ENCODE measurements at regions not wholly inside any gene's neighbourhood (a gene's known extent, or its start where the extent isn't known, plus 50 kb on each side); places are given as distances from the start of the nearest gene placed in this dataset.

DNA sequence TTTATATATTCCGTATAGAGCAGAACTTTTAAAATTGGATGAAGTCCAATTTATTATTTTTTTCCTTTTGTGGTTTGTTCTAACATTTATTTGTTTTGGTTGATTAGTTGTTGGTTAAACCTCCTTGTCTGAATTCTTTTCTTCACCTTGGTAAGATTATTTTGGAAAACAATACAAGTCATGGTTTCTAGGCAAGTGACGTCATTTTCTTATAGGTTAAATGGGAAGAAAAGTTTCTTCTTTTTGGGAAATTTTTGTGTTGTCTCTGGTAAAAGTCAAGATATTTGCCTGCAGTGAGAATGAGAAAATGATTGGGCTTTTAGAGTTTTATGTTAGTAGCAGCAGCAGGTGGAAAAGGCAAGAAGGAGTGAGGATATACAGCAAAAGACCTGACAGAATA lies 197.9 kb downstream of the OTOR start:
- DNase-seq (ENCODE audit: low spot score): no peak

DNA sequence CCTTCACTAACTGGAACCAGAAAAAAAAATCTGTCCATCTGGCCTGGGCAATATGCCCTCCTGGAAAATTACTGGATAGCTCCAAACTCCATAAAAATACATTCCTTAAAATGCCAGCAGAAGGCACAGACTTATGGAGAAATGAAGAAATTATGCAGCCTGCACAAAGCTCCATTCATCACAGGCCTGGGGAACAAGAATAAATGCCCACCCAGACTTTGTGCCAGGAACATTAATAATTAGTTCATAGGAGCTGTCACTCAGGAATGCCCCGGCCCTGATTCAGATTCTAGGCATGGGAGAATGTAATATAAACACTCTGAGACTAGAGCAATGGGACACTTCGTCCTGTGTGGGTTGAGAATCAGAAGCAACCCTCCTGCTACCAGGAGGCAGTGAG lies 199.3 kb downstream of the OTOR start:
- no peak for DNase-seq (ENCODE audit: low spot score)

DNA sequence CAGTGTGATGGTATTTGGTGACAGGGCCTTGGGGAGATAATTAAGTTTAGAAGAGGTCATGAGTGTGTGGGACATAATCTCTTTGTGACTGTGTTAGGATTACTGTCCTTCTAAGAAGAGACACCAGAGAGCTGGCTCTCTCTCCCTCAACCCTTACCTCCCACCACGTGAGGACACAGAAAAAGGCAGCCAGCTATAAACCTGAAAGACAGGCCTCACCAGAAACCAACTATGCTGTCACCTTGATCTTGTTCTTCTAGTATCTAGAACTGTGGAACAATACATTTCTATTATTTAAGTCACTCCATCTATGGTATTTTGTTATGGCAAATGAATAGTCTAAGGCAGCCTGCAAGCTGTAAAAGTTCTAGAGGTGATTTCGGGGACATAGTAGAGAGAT lies 203.7 kb downstream of the OTOR start:
- no peak for DNase-seq (ENCODE audit: low spot score)

DNA sequence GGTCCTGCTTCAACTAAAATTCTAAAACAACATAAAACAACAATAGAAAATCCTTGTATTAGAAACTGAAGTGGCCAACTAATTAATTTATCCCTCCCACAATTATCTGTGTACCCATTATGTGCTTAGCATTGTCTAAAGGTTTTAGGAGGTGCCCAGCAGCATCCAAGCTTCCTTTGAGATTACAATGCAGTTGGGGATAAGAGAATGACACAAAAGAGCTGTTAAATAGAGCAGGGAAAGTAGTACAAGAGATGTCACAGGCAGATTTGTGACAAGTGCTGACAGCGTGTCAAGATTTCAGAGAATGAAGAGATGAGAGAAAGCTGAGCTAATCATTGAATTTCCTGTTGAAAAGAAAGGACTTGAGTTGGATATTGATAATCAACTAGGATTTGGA lies 204.8 kb downstream of the OTOR start:
- DNase-seq (ENCODE audit: low spot score): no peak

DNA sequence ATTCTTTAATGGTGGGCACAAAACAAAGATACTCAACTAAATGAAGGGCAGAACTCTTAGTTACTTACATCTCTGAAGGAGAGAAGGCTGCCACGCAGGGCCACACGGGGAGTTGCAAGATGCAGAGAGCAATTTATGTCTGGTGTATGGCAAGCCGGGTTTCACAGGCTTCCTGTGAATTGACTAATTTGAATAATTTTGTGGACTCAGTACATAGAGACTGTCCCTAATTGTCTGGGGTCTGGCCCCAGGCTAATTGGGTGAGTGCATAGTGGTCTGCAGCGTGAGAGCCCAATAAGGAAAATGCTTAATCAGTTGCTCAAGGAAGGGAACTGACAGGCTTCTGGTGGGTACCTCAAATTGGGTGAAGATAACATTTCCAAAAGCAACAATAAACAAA lies 205.7 kb downstream of the OTOR start:
- no peak for DNase-seq (ENCODE audit: low spot score)

DNA sequence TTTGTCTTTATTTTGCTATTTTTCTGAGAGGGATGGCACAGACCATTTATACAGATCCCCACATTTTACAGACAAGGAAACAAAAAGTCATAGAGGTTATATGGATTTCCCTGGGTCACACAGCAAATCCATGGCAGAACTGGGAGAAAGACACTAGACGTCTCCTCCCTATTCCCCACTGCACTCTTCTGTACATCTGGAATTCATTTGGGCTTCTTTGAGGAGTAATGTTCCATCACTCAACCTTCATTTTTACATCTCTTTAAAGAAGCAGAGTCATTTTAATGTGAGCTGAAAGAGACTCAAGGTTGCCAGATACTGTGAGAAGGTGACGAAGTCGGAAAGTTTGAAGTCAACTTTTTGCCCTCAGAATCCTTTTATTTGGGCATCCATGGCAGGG lies 207.3 kb downstream of the OTOR start:
- DNase-seq (ENCODE audit: low spot score): no peak

DNA sequence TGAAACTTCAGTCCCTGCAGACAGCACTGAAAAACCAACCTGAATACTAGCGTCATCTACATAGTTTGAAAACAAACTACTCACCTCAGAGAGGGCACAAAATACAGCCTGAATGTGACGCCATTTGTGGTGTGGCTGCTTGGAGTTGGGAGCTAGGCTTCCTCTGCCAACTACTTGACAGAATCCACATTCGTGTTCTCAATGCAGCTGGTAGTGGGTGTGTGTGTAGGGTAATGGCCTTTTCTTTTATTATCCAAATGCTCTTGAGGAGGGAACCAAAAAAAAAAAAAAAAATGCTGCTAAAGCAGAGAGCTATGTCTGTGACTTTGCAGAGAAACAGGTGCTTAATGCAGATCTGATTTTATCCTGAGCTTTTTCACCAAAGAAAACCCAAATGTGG lies 207.8 kb downstream of the OTOR start:
- DNase-seq (ENCODE audit: low spot score): no peak

DNA sequence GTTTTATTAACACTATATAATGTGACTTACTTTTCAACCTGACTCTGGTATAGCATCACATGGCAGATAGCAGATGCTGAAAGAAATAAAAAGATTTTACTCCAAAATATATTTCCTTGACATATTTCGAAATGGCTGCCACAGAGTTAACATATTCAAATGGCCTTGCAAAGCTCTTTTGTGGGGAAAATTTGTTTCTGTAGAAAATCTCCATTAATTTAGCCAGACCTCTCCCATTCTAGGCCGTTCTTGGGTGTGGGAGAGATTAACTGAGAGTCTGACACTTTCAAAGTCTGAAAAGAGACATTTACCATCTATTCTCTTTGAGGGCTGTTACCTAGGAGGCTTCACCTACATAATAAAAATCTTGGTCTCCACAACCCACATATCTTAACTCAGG lies 217.2 kb downstream of the OTOR start:
- no peak for DNase-seq (ENCODE audit: low spot score)

DNA sequence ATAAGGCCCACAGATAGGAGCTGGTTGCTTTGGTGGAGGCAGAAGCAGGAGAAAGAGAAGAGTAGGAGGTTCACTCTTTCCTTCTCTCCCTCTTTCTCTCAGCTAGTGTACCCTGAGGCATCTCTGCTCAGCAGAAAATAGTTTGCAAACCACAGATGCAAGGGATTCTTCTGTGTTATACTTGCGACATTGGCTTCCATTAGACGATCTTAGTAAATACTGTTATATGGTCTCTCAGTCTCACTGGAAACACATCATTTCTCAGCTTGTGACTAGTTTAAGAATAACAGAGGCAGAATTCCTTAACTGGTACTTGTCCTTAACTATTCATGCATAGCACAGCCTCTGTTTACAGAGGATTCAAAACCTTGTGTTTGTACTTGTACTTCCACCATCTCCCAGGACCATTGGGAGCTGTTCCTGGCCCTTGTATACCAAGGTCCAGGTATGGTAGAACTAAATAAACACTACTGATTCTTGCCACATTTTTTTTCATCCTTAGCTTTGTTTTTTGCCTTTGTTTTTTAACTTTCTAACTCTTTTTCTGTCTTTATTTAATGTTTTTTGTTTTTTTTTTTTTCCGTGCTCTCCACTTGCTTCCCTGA lies 218.2 kb downstream of the OTOR start:
- DNase-seq (ENCODE audit: low spot score): no peak

DNA sequence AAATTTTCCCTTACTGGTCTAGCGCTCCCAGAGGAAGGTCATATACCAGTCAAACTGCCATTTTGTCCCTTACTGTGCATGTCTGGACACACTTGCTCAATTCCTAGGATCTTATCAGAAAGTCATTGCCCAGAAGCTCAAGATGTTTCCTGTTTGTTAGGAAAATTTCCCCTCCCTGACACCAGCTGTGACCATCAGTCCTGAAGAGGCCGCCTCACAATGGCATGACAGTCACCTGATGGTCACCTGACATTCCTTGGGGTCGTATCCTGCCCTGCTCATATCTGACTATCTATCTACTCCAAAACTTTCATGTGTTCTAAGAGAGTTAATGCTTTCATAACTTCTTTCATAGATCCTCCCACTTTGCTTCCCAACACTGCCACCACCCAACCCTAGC lies 219.9 kb downstream of the OTOR start:
- no peak for DNase-seq (ENCODE audit: low spot score)

DNA sequence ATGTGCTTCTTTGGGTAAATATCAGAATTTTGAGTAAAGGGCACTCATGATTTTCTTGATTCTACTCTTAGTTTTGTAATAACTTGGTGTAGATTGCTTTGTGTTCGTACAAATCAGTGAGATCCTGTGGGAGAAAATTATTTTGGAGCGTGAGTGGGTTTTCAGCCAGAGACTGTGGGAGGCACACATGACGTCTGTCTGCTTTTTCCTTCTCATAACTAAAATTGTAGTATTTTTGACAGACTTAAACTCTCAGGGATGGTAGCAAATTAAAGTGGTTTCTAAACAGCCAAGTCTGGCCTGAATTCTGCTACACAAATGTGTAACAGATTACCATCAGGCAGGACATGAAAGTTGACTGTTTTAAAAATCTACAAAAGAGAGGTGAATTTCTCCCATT lies 222.6 kb downstream of the OTOR start:
- DNase-seq (ENCODE audit: low spot score): no peak

DNA sequence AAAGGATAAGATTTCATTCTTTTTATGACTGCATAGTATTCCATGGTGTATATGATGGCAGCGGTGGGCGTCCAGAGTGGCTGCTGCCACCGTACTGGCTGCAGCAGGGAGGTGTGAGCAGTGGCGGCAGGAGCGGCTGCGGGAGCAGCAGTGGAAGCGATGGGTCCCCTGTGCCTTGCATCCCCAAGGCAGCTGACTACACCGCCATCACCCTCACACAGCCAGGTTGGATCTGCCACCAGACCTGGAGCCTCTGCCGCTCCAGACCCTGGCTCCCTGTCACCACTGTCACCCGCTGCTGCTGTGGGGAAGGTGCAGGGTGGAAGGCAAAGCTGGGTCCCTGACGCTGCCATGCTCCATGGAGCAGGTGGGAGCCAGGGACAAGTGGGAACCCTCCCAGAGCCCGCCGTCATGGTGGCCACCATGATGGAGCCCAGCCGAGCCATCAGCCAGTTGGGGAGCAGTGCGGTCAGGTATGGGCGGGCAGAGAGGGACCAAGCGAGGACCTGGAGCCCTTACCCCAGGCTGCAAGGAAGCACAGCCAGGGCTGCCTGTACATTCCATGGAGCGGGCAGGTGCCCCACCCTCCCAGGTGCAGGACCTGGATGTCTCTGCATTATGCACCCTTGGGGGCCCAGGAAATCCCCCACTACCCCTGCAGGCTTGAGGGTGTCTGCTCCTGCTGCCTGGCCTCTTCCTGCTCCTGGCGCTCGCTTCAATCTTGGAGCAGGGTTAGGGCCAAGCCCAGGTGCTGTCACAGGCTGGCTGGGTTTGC lies 226.1 kb downstream of the OTOR start:
- DNase-seq (ENCODE audit: low spot score): no peak

DNA sequence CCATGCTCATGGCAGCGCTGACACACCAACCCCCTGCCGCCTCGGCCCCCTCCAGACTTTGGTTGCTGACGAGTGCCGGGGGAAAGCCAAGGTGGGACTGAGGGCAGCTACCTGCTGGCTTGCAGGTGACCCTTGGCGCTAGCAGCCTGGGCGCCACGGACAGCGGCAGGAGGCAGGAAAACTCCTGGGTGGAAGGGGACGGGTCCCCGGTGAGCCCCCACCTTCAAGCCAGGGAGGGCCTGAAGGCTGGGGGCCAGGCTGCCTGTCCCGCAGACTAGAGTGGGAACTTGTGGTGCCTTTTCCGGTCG lies 226.7 kb downstream of the OTOR start:
- no peak for DNase-seq (ENCODE audit: low spot score)

DNA sequence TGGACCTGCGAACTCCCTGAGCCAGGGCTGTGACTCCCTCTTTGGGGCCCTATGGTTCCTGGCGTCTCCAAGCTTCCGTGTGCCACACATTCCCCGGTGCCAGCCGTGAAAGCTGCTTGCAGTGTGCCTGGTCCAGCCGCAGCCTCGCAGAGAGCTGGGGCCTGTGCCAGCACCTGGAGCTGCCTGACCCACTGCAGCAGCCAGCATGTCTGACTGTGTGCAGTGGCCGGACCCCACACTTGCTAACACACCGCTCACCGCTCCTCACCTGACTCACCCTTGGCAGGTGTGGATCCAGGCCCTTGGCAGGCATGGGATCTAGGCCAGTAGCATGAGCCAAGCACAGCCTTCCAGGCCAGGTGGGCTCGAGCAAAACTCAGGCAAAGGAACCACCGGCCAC lies 227.5 kb downstream of the OTOR start:
- DNase-seq (ENCODE audit: low spot score): no peak

DNA sequence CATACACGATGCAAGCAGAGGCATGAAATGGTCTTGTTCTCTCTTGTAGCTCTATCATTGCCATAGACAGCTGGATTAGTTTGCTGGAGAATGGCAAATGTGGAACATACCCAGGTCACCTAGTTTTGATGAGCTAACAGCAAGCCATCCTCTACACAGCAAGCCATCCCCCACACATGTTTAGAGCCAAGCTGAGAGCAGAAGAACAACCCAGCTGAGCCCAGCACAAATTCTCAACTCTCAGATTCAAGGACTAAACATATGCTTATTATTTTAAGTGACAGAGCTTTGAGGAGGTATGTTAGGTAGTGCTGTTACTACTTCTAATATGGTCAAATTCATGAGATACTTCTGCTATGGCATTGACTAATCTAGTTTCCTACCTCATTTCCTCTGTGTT lies 230.3 kb downstream of the OTOR start:
- no peak for DNase-seq (ENCODE audit: low spot score)

DNA sequence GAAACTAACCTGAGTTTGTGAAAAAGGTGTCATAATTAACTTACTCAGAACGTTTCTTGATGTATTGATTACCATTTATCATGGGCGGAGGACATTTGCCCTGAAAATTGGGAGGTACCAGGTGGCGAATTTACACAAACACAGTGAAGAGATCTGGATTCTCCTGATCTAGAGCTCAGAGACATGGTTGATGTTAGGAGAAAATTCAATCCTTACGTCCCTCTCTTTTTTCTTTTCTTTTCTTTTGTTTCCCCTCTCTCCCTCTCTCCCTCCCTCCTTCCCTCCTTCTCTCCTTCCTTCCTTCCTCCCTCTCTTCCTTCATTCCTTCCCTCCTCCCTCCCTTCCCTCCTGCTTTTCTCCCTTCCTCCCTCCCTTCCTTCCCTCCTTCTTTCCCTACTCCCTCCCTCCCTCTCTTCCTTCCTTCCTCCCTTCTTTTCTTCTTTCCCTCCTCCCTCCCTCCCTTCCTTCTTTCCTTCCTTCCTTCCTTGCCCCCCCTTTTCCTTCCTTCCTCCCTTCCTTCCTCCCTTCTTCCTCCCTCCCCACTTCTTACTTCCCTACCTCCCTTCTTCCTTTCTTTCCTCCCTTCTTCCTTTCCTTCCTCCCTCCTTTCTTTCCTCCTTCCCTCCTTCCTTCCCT lies 234.1 kb downstream of the OTOR start:
- no peak for DNase-seq (ENCODE audit: low spot score)

DNA sequence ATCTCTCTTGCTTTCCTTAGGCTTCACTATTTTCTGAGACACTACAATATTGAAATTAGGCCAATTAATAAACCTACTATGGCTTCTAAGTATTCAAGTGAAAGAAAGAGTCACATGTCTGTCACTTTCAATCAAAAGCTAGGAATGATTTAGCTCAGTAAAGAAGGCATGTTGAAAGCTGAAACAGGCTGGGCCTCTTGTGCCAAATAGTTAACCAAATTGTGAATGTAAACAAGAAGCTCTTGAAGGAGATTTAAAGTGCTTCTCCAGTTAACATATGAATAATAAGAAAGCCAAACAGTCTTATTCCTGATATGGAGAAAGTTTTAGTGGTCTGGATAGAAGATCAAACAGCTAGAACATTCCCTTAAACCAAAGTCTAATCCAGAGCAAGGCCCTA lies 236.3 kb downstream of the OTOR start:
- no peak for DNase-seq (ENCODE audit: low spot score)

DNA sequence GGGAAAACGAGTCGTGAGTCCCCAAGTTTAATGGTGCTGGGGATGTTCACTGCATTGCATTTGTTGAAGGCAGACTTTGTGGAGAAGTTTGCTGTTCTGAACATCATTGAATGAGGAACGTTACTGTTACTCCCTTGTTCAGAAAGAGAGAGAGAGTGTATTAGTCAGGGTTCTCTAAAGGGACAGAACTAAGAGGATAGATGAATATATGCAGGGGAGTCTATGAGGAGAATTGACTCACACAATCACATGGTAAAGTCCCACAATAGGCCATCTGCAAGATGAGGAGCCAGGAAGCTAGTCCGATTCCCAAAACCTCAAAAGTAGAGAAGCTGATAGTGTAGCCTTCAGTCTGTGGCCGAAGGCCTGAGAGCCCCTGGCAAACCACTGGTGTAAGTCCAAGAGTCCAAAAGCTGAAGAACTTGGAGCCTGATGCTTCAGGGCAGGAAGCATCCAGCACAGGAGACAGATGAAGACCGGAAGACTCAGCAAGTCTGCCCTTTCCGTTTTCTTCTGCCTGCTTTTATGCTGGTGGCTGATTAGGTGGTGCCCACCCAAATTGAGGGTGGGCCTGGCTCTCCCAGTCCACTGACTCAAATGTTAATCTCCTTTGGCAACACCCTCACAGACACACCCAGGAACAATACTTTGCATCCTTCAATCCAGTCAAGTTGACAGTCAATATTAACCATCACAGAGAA lies 223.5 kb upstream of the PCSK2 start:
- no peak for DNase-seq (ENCODE audit: low spot score)

DNA sequence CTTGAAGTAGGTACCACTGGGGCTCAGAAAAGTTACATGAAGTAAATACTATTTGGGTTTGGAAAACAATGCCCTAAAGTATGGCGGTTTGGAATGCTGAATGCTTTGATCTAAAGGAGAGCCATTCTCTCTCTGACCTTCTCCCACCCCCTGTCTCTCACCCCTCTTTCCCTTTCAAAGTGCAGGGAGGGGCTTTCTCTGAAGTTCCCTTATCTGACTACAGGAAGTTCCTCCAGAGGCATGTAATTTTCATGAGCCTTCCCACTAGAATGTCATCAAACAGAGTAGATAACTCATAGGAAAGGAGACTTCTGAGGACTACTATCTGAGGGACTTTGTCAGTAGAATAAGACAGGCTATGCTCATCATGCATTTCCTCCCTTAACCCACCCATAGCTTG lies 216.7 kb upstream of the PCSK2 start:
- DNase-seq (ENCODE audit: low spot score): peak; percentile 47

DNA sequence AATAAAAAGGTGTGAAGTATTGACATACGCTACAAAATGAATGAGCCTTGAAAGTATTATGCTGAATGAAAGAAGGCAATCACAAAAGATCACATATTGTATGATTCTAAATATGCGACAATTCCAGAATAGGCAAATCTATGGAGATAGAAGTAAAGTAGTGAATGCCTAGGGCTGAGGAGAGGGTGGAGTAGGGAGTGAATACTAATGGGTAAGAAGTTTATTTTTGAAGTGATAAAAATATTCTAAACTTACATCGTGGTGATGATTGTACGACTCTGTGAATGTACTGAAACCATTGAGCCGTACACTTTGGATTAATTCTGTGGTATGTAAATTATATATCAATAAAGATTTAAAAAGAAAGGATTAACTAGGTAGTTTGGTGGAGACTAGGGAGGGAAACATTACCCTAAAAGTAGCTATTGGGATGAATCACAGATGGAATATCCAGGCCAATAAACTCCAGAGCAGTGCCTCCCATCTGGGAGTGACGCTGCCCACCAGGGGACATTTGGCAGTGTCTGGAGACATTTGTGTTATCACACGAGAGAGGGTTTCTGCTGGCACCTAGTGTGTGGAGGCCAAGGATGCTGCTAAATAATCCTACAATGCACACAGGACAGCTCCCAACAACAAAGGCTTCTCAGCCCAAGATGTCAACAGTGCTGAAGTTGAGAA lies 214.2 kb upstream of the PCSK2 start:
- no peak for DNase-seq (ENCODE audit: low spot score)

DNA sequence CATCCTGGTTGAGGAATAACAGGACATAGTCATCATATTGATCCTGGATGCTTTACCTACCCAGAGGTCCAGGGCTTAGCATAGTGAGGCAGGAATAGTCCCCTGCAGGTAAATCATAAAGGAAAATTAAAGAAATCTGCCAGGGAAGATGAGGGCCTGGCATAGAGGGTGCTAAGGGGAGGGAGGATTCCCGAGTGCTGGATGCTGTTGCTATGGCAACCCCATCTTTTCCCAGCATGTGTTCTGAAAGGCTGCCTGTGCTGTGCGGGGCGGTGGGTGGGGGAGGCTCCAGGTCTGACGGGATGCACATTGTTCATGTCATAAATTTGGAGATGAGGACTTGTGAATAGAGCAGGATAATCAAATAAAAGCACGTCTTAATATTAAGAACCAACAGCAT lies 212.6 kb upstream of the PCSK2 start:
- no peak for DNase-seq (ENCODE audit: low spot score)

DNA sequence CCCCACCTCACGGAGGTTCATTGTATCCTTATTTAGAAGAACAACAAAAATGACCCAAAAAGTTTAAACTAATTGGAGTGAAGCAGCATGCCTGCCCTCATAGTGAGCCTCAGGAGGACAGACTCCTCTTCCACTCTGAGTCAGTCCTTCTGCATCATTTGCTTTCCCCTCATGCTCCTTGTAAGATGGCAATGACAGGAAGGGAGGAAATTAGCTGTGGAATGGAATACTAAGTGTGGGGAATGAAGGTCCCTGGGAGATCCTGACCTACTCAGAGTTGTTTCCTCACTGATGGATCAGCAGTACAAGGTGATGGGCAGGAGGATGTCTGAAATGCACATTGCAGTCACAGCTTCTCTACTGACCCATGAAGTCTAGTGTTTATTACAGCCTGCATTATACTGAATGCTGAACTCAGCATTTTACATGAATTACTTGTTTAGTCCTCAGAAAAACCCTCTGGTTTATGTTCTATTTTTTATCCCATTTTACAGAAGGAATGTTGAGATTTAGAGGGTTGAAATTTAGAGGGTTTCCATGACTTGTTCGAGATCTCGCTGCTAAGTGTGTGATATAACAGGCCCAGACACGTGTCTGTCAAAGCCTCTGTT lies 212.0 kb upstream of the PCSK2 start:
- no peak for DNase-seq (ENCODE audit: low spot score)

All from SW480 (cell line).